ENCODE measurements at regions not wholly inside any gene's neighbourhood (a gene's known extent, or its start where the extent isn't known, plus 50 kb on each side); places are given as distances from the start of the nearest gene placed in this dataset.

GRCh38 chr13:58051807-58052375, 420.3 kb downstream of the PCDH17 start:
- DNase-seq, result no peak

- DNase-seq, result no peak
Observed at GRCh38 chr13:58056426-58056825, 424.9 kb downstream of the PCDH17 start.

- no peak for DNase-seq
Observed at GRCh38 chr13:58059624-58060023, 428.1 kb downstream of the PCDH17 start.

- DNase-seq, result no peak
Observed at GRCh38 chr13:58080806-58081205, 449.3 kb downstream of the PCDH17 start.

- DNase-seq, result no peak
Observed at GRCh38 chr13:58081301-58081820, 449.8 kb downstream of the PCDH17 start.

- no peak for DNase-seq
Observed at GRCh38 chr13:58083064-58083463, 451.5 kb downstream of the PCDH17 start.

- no peak for DNase-seq
Observed at GRCh38 chr13:58085274-58085673, 453.7 kb downstream of the PCDH17 start.

GRCh38 chr13:58085819-58086218, 454.3 kb downstream of the PCDH17 start:
- no peak for DNase-seq

GRCh38 chr13:58087566-58087965, 456.0 kb downstream of the PCDH17 start:
- no peak for DNase-seq

GRCh38 chr13:58093394-58093793, 461.9 kb downstream of the PCDH17 start:
- DNase-seq, result no peak

GRCh38 chr13:58097831-58098230, 466.3 kb downstream of the PCDH17 start:
- DNase-seq, result no peak

GRCh38 chr13:58119351-58119750, 487.8 kb downstream of the PCDH17 start:
- DNase-seq, result no peak

- DNase-seq, result no peak
Observed at GRCh38 chr13:58119804-58120203, 488.3 kb downstream of the PCDH17 start.

- DNase-seq, result no peak
Observed at GRCh38 chr13:58126496-58126895, 495.0 kb downstream of the PCDH17 start.

- no peak for DNase-seq
Observed at GRCh38 chr13:58134012-58134411, 502.5 kb downstream of the PCDH17 start.

- DNase-seq, result no peak
Observed at GRCh38 chr13:58134525-58134924, 503.0 kb downstream of the PCDH17 start.

- DNase-seq, result no peak
Observed at GRCh38 chr13:58142952-58143351, 511.4 kb downstream of the PCDH17 start.

GRCh38 chr13:58144616-58145015, 513.1 kb downstream of the PCDH17 start:
- no peak for DNase-seq

GRCh38 chr13:58151452-58151851, 519.9 kb downstream of the PCDH17 start:
- no peak for DNase-seq

GRCh38 chr13:58160980-58161379, 529.4 kb downstream of the PCDH17 start:
- DNase-seq, result no peak

GRCh38 chr13:58165617-58166016, 534.1 kb downstream of the PCDH17 start:
- DNase-seq, result no peak

GRCh38 chr13:58181111-58181510, 549.6 kb downstream of the PCDH17 start:
- DNase-seq, result no peak

- DNase-seq, result no peak
Observed at GRCh38 chr13:58187881-58188280, 556.3 kb downstream of the PCDH17 start.

- no peak for DNase-seq
Observed at GRCh38 chr13:58190577-58190976, 559.0 kb downstream of the PCDH17 start.

GRCh38 chr13:58191754-58192153, 560.2 kb downstream of the PCDH17 start:
- DNase-seq, result no peak

Measured in CD4-positive, alpha-beta T cell treated with Interleukin-10 for 1 hour (primary cell).